Upper lobe of right lung (tissue), 1 donor: ENCODE measurements at regions not wholly inside any gene's neighbourhood (a gene's known extent, or its start where the extent isn't known, plus 50 kb on each side); places are given as distances from the start of the nearest gene placed in this dataset.

ENCODE experiments used
- ATAC-seq: fragments of 200-7000 bp; cut with Tn5 transposase; one replicate; pipeline ENCODE4 v1.9.1; 2020; ENCODE audit warnings: mild to moderate bottlenecking, moderate library complexity
- DNase-seq: peaks from one replicate; pipeline ENCODE4 v3.0.0-alpha.2; 2020
- H3K27ac ChIP-seq: fragments of 200-600 bp; one replicate; pipeline ENCODE4 v1.8.0; 2022
- H3K27me3 ChIP-seq: fragments of 200-600 bp; one replicate; pipeline ENCODE4 v1.8.0; 2022; ENCODE audit warnings: mild to moderate bottlenecking
- H3K36me3 ChIP-seq: fragments of 200-600 bp; one replicate; pipeline ENCODE4 v1.8.0; 2022
- H3K4me1 ChIP-seq: fragments of 200-600 bp; one replicate; pipeline ENCODE4 v1.8.0; 2022
- H3K4me3 ChIP-seq: fragments of 200-600 bp; one replicate; pipeline ENCODE4 v1.8.0; 2022; ENCODE audit warnings: mild to moderate bottlenecking
- H3K9me3 ChIP-seq: fragments of 200-600 bp; one replicate; pipeline ENCODE4 v1.8.0; 2022
- CTCF ChIP-seq: fragments of 200-600 bp; IDR thresholded peaks from one replicate; pipeline ENCODE4 v1.8.0; 2022; ENCODE audit warnings: antibody characterized with exemption
- intact Hi-C: fragments of 100-400 bp; cut with DNase I; formaldehyde crosslinking; loops from one replicate; pipeline ENCODE4 v1.11.0; 2022
- donor health status: DM: no; HTN: yes; CAD: no; lungs with severe emphysema.

- no peak overlapping the region for H3K4me3 ChIP-seq
- intact Hi-C loops: no loop called here
- no peak for TF ChIP-seq CTCF
- no peak overlapping the region for H3K27ac ChIP-seq
- no peaks in the 10 kb centered on the region for H3K36me3 ChIP-seq
- no peak for ATAC-seq
- no peaks in the 10 kb centered on the region for H3K9me3 ChIP-seq
- DNase-seq: no peak
- no peaks in the 10 kb centered on the region for H3K27me3 ChIP-seq
- no peaks in the 10 kb centered on the region for H3K4me1 ChIP-seq
Measured at GRCh38 chr6:153956808-153957207, 82.2 kb upstream of the OPRM1 start.

- H3K27me3 ChIP-seq: no peaks in the 10 kb centered on the region
- H3K27ac ChIP-seq: no peak overlapping the region
- DNase-seq (no peak), ATAC-seq (no peak)
- intact Hi-C loops: no loop called here
- H3K4me1 ChIP-seq: no peaks in the 10 kb centered on the region
- no peak for TF ChIP-seq CTCF
- no peak overlapping the region for H3K4me3 ChIP-seq
- no peaks in the 10 kb centered on the region for H3K9me3 ChIP-seq
- H3K36me3 ChIP-seq: no peaks in the 10 kb centered on the region
Measured at GRCh38 chr6:153949616-153950015, 89.4 kb upstream of the OPRM1 start.

GRCh38 chr6:153947808-153948447 lies 91.1 kb upstream of the OPRM1 start:
- ATAC-seq (peak; percentile 78), DNase-seq (no peak)
- peak; percentile 89 for TF ChIP-seq CTCF
- Histone ChIP-seq H3K36me3 (no peaks in the 10 kb centered on the region), H3K9me3 (no peaks in the 10 kb centered on the region), H3K27ac (no peak overlapping the region), H3K4me3 (no peak overlapping the region), H3K4me1 (no peaks in the 10 kb centered on the region), H3K27me3 (no peaks in the 10 kb centered on the region)
- intact Hi-C loops: no loop called here

GRCh38 chr6:153944201-153944600 lies 94.8 kb upstream of the OPRM1 start:
- no peak for TF ChIP-seq CTCF
- Histone ChIP-seq H3K4me1 (no peaks in the 10 kb centered on the region), H3K9me3 (no peaks in the 10 kb centered on the region), H3K27me3 (no peaks in the 10 kb centered on the region), H3K36me3 (no peaks in the 10 kb centered on the region), H3K27ac (no peak overlapping the region), H3K4me3 (no peak overlapping the region)
- no peak for DNase-seq
- intact Hi-C loops: no loop called here
- no peak for ATAC-seq

GRCh38 chr6:153942361-153942760 lies 96.7 kb upstream of the OPRM1 start:
- no peaks in the 10 kb centered on the region for H3K27me3 ChIP-seq
- DNase-seq (no peak), ATAC-seq (no peak)
- intact Hi-C loops: no loop called here
- H3K27ac ChIP-seq: no peak overlapping the region
- no peak overlapping the region for H3K4me3 ChIP-seq
- no peak for TF ChIP-seq CTCF
- no peaks in the 10 kb centered on the region for H3K4me1 ChIP-seq
- H3K9me3 ChIP-seq: no peaks in the 10 kb centered on the region
- no peaks in the 10 kb centered on the region for H3K36me3 ChIP-seq

GRCh38 chr6:153941768-153942167 lies 97.3 kb upstream of the OPRM1 start:
- intact Hi-C loops: no loop called here
- no peak for TF ChIP-seq CTCF
- no peaks in the 10 kb centered on the region for H3K36me3 ChIP-seq
- H3K9me3 ChIP-seq: no peaks in the 10 kb centered on the region
- no peak overlapping the region for H3K27ac ChIP-seq
- DNase-seq: no peak
- ATAC-seq: no peak
- H3K4me3 ChIP-seq: no peak overlapping the region
- H3K4me1 ChIP-seq: no peaks in the 10 kb centered on the region
- H3K27me3 ChIP-seq: no peaks in the 10 kb centered on the region
